Esophagus muscularis mucosa (tissue), 4 donors: ENCODE measurements at regions not wholly inside any gene's neighbourhood (a gene's known extent, or its start where the extent isn't known, plus 50 kb on each side); places are given as distances from the start of the nearest gene placed in this dataset.

Source experiments
- DNase-seq: peaks from one replicate; pipeline ENCODE4 v3.0.0-alpha.2; 2017; ENCODE audit errors: extremely low spot score
- H3K27ac ChIP-seq, 4 donors: fragments of 200-600 bp; sonication (generic); replicated peaks in 1 of 4; 1 replicate in 3 of 4; 2 replicates in 1 of 4; pipeline ENCODE4 v1.5.1; 2016 to 2019; ENCODE audit warnings: mild to moderate bottlenecking in 1 of 4
- H3K27me3 ChIP-seq, 4 donors: fragments of 200-600 bp; sonication (generic); one replicate each; pipeline versions ENCODE4 v1.5.1 to v1.6.0; 2016 to 2019
- H3K36me3 ChIP-seq, 4 donors: fragments of 200-600 bp; sonication (generic); one replicate each; pipeline ENCODE4 v1.5.1; 2016 to 2019
- H3K4me1 ChIP-seq, 4 donors: fragments of 200-600 bp; sonication (generic); one replicate each; pipeline ENCODE4 v1.5.1; 2016 to 2019
- H3K4me3 ChIP-seq, 4 donors: fragments of 200-600 bp; sonication (generic); 1 replicate in 2 of 4; 2 replicates in 2 of 4; pipeline ENCODE4 v1.5.1; 2016 to 2019; ENCODE audit warnings: mild to moderate bottlenecking in 4 of 4, moderate library complexity in 1 of 4
- H3K9me3 ChIP-seq, 4 donors: fragments of 200-600 bp; sonication (generic); 1 replicate in 3 of 4; 2 replicates in 1 of 4; pipeline ENCODE4 v1.5.1; 2016 to 2019
- EP300 ChIP-seq: sonication (generic); formaldehyde crosslinking; IDR thresholded peaks from one replicate; pipeline ENCODE4 v1.6.1; 2017; ENCODE audit warnings: antibody characterized with exemption
- POLR2A ChIP-seq: fragments of 450-650 bp; IDR thresholded peaks from one replicate; pipeline ENCODE4 v1.6.1; 2017; ENCODE audit warnings: antibody characterized with exemption, moderate library complexity, mild to moderate bottlenecking, low read depth
- POLR2AphosphoS5 ChIP-seq, 2 donors: sonication (generic); formaldehyde crosslinking; IDR thresholded peaks; one replicate each; pipeline ENCODE4 v1.6.1; 2017; ENCODE audit warnings: antibody characterized with exemption in 2 of 2
- WGBS: methylation state at CpG from one replicate; pipeline ENCODE4 v1.1.5; 2018; 5-methylcytosine and 5-hydroxymethylcytosine counted together
- intact Hi-C: fragments of 100-400 bp; cut with DNase I; formaldehyde crosslinking; loops from one replicate; pipeline ENCODE4 v1.15.1; 2023
- TF ChIP-seq, protein P1 (sequence below), 3 experiments: fragments of 200-600 bp in 2 of 3; fragments of 450-650 bp in 1 of 3; sonication (generic) in 2 of 3; IDR thresholded peaks; one replicate each; pipeline ENCODE4 v1.5.1; 2017 to 2019; ENCODE audit warnings: antibody characterized with exemption in 3 of 3, mild to moderate bottlenecking in 2 of 3, moderate library complexity in 1 of 3

DNA sequence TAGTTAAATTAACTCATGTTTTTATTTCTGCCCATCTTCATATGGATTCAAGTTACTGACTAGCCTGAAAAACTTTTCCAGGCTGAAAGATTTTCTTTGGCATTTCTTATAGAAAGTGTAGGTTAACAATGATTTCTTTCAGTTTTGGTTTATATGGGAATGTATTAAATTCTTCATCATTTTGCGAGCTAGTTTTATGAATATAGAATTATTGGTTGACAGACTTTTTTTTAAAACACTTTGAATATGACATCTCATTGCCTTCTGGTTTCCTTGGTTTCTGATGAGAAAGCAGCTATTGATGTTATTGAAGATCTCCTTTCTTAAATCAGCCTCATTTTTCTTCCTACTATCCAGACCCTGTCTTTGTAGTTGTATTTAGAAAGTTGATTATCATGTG is 211.0 kb upstream of the AKR1E2 start:
- Histone ChIP-seq H3K9me3 (peaks cover 0 to 16% (median 12%) of the 10 kb centered on the region in 4 donors), H3K27ac (no peak overlapping the region), H3K27me3 (no peaks in the 10 kb centered on the region), H3K4me1 (no peaks in the 10 kb centered on the region), H3K4me3 (no peak overlapping the region), H3K36me3 (no peaks in the 10 kb centered on the region)
- DNase-seq, result no peak
- intact Hi-C loops, result no loop called here
- 97% methylated on average over 1 of the region's 1 CpG for WGBS
- TF ChIP-seq, protein P1, sequence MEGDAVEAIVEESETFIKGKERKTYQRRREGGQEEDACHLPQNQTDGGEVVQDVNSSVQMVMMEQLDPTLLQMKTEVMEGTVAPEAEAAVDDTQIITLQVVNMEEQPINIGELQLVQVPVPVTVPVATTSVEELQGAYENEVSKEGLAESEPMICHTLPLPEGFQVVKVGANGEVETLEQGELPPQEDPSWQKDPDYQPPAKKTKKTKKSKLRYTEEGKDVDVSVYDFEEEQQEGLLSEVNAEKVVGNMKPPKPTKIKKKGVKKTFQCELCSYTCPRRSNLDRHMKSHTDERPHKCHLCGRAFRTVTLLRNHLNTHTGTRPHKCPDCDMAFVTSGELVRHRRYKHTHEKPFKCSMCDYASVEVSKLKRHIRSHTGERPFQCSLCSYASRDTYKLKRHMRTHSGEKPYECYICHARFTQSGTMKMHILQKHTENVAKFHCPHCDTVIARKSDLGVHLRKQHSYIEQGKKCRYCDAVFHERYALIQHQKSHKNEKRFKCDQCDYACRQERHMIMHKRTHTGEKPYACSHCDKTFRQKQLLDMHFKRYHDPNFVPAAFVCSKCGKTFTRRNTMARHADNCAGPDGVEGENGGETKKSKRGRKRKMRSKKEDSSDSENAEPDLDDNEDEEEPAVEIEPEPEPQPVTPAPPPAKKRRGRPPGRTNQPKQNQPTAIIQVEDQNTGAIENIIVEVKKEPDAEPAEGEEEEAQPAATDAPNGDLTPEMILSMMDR (IDR thresholded peaks at IDR 0.05), result no peak
- no peak for TF ChIP-seq EP300
- no peak for TF ChIP-seq POLR2AphosphoS5 (IDR thresholded peaks at IDR 0.05)
- no peak for TF ChIP-seq POLR2A

DNA sequence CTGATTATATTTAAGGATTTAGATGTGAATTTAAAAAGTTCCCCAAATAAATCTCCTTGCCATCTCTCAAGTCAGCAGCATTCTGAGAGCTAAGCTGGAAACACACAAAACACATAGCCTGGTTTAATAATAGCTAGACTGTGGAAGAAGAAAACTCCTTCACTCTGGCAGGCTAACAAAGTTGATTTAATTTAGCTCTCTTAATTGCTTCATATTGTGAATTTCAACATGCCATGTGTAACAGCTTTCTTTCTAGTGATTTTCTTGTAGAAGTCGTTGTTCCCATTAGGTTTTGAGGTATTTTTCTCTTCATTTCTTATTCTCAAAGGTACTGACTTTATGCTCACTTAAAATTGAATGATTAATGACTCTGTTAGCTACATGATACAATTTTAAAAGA is 216.8 kb upstream of the AKR1E2 start:
- no peak overlapping the region for H3K4me3 ChIP-seq
- no peak for DNase-seq
- intact Hi-C loops, result no loop called here
- WGBS, result 81% methylated on average over 1 of the region's 1 CpG
- no peak overlapping the region for H3K27ac ChIP-seq
- TF ChIP-seq POLR2AphosphoS5 (IDR thresholded peaks at IDR 0.05), result no peak
- no peak for TF ChIP-seq POLR2A
- no peak for TF ChIP-seq EP300
- TF ChIP-seq, protein P1 (IDR thresholded peaks at IDR 0.05), result no peak
- H3K9me3 ChIP-seq, result peaks cover 0 to 3% (median 0%) of the 10 kb centered on the region in 4 donors
- no peaks in the 10 kb centered on the region for H3K36me3 ChIP-seq
- no peaks in the 10 kb centered on the region for H3K4me1 ChIP-seq
- no peaks in the 10 kb centered on the region for H3K27me3 ChIP-seq

DNA sequence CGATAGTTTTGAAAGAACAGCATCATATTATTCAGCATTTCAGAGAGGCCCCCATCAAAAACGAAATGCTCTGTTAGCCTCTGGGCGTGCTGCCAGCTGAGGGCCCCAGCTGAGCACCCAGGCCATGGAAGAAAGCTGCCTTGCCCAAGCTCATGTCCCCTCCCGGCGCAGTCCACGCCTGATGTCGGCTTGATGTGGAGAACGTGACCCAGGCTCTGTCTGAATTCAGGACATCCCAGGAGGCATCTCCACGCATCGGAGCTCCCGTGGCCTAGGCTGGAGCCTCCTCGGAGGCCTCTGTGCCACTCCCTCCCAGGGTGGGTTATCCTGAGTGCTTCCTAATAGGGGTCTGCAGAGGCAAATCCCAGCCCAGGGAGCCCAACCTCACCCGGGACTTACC is 218.3 kb upstream of the AKR1E2 start:
- Histone ChIP-seq H3K27me3 (no peaks in the 10 kb centered on the region), H3K4me1 (no peaks in the 10 kb centered on the region), H3K27ac (no peak overlapping the region), H3K36me3 (no peaks in the 10 kb centered on the region), H3K4me3 (no peak overlapping the region), H3K9me3 (no peaks in the 10 kb centered on the region)
- intact Hi-C loops, result no loop called here
- 70% methylated on average over 12 of the region's 13 CpGs for WGBS
- no peak for DNase-seq
- no peak for TF ChIP-seq EP300
- no peak for TF ChIP-seq POLR2AphosphoS5 (IDR thresholded peaks at IDR 0.05)
- TF ChIP-seq, protein P1 (IDR thresholded peaks at IDR 0.05), result no peak
- TF ChIP-seq POLR2A, result no peak

DNA sequence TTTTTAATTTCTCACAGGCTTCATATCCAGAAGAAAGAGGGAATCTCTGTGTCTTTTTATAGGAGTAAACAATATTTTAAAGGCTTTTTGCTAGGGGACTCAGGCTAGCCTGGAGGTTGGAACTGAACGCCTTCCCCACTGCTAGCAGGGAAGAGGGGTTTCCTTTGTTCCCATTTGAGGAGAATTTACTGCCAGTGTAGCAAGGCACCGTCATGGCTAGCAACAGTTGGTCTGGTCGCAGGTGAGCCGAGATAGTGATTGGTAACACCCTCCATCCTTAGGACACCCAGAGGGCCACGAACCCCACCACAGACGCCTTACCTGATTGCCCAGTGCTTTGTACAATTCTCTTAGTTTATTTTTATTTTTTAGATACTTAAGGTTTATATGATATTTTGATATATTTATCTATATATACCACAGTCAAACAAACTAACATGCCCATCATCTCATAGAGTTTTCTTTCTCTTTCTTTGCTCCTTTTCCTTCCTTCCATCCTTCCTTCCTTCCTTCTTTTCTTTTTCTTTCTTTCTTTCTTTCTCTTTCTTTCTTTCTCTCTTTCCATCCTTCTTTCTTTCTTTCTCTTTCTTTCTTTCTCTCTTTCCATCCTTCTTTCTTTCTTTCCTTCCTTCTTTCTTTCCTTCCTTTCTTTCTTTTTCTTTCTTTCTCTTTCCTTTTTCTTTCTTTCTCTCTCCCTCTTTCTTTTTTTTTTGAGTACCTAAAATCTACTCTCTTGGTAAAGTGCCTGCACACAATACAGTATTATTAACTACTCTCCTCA is 219.0 kb upstream of the AKR1E2 start:
- no peak for TF ChIP-seq POLR2AphosphoS5 (IDR thresholded peaks at IDR 0.05)
- TF ChIP-seq, protein P1 (IDR thresholded peaks at IDR 0.05), result no peak
- TF ChIP-seq POLR2A, result no peak
- TF ChIP-seq EP300, result no peak
- Histone ChIP-seq H3K4me3 (no peak overlapping the region), H3K27ac (no peak overlapping the region), H3K27me3 (no peaks in the 10 kb centered on the region), H3K9me3 (no peaks in the 10 kb centered on the region), H3K4me1 (no peaks in the 10 kb centered on the region), H3K36me3 (no peaks in the 10 kb centered on the region)
- intact Hi-C loops, result no loop called here
- WGBS, result 94% methylated on average over 6 of the region's 6 CpGs
- no peak for DNase-seq
